Astrocyte (in vitro differentiated cells and primary cell): ENCODE measurements at regions not wholly inside any gene's neighbourhood (a gene's known extent, or its start where the extent isn't known, plus 50 kb on each side); places are given as distances from the start of the nearest gene placed in this dataset.

Source experiments
- EZH2 ChIP-seq: IDR thresholded peaks from 2 replicates; pipeline ENCODE4 v1.6.1; 2012; ENCODE audit warnings: mild to moderate bottlenecking, low read length, inconsistent platforms; ENCODE audit not compliant: insufficient read depth
- TF ChIP-seq, protein P1 (sequence below): IDR thresholded peaks from 2 replicates; pipeline ENCODE4 v1.5.1; 2011; ENCODE audit warnings: low read depth, mild to moderate bottlenecking, inconsistent platforms, low read length, moderate library complexity; ENCODE audit not compliant: insufficient read depth

DNA sequence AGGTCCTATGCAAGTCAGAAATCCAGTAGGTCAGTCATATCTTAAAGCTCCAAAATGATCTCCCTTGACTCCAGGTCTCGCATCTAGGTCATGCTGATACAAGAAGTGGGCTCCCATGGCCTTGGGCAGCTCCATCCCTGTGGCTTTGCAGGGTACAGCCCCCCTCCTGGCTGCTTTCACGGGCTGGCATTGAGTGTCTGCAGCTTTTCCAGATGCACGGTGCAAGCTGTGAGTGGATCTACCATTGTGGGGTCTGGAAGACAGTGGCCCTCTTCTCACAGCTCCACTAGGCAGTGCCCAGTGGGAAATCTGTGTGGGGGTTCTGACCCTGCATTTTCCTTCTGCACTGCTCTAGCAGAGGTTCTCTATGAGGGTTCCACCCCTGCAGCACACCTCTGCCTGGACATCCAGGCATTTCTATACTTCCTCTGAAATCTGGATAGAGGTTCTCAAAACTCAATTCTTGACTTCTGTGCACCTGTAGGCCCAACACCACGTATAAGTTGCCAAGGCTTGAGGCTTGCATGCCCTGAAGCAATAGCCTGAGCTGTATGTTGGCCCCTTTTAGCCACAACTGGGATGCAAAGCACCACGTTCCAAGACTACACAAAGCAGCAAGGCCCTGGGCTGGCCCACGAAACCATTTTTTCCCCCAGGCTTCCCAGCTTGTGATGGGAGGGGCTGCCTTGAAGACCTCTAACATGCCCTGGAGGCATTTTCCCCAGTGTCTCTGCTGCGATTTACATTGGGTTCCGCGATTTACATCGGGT, 472.7 kb downstream of the NPHP4 start:
- TF ChIP-seq, protein P1, sequence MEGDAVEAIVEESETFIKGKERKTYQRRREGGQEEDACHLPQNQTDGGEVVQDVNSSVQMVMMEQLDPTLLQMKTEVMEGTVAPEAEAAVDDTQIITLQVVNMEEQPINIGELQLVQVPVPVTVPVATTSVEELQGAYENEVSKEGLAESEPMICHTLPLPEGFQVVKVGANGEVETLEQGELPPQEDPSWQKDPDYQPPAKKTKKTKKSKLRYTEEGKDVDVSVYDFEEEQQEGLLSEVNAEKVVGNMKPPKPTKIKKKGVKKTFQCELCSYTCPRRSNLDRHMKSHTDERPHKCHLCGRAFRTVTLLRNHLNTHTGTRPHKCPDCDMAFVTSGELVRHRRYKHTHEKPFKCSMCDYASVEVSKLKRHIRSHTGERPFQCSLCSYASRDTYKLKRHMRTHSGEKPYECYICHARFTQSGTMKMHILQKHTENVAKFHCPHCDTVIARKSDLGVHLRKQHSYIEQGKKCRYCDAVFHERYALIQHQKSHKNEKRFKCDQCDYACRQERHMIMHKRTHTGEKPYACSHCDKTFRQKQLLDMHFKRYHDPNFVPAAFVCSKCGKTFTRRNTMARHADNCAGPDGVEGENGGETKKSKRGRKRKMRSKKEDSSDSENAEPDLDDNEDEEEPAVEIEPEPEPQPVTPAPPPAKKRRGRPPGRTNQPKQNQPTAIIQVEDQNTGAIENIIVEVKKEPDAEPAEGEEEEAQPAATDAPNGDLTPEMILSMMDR = no peak
- TF ChIP-seq EZH2 = no peak
